22Rv1 (cell line): ENCODE measurements at regions not wholly inside any gene's neighbourhood (a gene's known extent, or its start where the extent isn't known, plus 50 kb on each side); places are given as distances from the start of the nearest gene placed in this dataset.

Source experiments
- CTCF ChIP-seq: fragments of 450-650 bp; IDR thresholded peaks from 2 replicates; pipeline ENCODE4 v1.5.1; 2017; ENCODE audit warnings: mild to moderate bottlenecking
- ZFX ChIP-seq: fragments of 450-650 bp; IDR thresholded peaks from 2 replicates; pipeline ENCODE4 v1.6.1; 2017; ENCODE audit warnings: antibody characterized with exemption, borderline replicate concordance

- TF ChIP-seq CTCF (no peak), ZFX (no peak)
These were observed 844.5 kb downstream of the DIAPH3 start for GRCh38 chr13:59319276-59319675.
